IPS-NIHi7 (cell line): ENCODE measurements at regions not wholly inside any gene's neighbourhood (a gene's known extent, or its start where the extent isn't known, plus 50 kb on each side); places are given as distances from the start of the nearest gene placed in this dataset.
"Not testable (repeated sequence)": the region's sequence is repeated elsewhere in the genome, so short reads cannot be mapped to it uniquely, and the experiment has no call there.

Experiments
- DNase-seq: peaks from one replicate; pipeline ENCODE4 v3.0.0; 2012; ENCODE audit warnings: mixed read lengths; ENCODE audit errors: extremely low spot score

DNA sequence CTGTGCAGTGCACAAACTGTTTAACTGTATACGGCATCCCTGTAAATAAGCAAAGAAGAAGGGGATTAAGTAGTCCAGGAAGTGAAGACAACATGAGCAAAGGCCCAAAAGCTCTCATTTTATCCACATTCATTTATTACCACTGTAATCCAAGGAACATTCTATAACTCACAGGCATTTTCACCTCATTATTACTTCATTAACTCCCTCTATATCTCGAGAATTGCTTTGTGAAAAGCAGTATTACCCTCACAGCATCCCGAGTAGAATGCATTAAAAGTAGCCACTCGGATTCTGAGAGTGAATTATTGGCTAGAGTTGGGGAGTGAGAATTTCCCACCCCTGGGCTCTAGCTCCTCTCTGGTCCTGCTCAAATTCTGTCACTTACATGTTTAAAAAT, 51.0 kb upstream of the CHCHD3 start:
- DNase-seq, result no peak

DNA sequence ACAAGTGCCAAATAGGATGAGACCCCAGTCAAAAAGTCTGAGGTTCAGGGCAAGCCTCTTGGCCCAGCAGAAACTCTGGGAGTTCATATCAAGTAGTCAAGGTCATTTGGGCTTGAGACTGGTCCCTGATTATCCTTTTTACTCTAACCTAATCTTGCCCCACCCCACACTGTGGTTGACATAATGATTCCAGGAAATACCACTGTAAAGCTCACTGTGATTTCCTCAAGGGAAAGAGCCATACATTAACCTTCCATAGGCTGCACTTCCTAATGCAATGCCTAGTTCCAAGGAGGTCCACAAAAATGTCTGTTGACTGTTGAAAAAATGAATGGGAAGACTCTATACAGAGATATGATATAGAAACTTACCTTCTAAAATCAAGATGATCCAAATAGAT, 52.9 kb upstream of the CHCHD3 start:
- DNase-seq, result no peak

DNA sequence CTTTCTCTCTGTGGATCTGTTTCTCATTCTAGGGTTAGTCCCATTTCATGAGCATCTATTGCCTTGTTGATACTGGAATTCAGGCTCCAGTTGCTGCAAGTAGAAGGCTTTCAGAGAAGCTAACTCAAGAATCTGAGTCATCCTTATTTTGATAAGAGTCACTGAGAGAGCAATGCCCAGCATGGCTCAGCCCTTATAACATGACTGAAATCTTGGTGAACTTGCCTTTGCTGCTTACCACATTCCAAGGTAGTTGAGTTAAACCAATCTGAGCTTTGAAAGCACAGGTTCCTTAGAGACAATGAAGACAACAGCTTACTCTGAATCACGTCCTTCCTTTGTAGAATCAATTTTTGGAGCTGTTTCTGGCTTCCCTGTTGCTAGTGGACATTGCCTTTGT, 53.6 kb upstream of the CHCHD3 start:
- DNase-seq, result no peak

DNA sequence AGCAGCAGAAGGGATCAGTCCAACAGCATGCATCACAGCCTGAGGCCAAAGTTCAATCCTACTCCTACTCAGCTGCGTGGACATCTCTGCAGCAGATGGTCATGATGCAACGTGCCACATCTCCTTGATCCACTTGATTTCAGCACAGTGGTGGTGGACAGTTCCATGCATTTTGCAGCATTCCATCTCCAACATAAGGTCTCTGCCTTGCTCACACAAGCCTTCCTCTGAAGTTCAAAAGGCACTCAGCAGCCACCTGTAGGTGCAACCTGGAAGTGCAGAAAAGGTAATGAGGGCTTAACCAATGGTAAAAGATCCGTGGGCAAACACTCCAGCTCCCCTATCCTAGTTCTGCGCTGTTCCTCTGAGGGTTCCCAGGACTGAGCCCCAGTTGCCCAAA, 57.5 kb upstream of the CHCHD3 start:
- peak; percentile 78 for DNase-seq

DNA sequence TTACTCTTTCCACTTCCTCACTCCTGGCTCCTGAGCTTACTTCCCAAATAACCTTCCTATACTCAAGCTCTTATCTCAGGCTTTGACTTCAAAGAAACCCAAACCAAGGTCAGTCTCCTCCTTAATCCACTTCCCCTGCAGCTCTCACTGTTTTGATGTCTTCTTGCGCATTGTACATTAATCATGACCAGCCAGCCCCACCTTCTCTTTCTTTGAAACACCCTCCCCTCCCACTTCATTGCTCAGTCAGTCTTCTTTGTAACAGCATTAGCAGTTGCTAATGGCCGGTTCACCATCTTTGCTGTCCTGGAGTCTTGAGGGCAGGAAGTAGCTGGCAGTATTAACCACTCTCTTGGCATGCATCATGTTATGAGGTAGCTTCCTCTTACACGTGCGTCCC, 57.9 kb upstream of the CHCHD3 start:
- DNase-seq, result no peak

DNA sequence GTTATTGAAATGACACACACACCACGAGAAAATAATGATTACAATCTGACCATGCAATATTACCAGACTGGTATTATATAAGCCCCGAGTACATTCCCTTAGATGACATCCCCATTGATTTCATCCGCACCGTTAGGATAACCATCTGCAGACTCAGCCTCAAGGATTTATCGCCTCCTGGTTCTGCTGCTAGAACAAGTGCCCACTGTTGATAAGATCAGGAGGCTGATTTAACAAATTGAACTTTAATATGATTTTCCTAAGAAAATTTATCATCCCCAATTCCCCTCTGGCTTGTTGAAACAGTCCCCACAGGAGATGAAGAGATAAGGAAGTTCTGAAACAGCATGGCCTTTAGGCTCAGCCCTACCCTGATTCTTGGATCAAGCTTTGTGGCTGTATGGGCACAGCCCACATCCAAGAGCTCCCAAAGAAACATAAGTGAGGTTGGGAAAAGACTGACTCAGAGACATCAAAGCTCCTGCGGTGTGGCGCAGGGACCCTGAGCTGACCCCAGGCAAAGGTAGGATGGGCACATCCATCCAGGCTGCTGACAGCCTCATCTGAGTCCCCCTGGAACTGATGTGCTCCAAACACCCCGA, 59.2 kb upstream of the CHCHD3 start:
- DNase-seq, result no peak

DNA sequence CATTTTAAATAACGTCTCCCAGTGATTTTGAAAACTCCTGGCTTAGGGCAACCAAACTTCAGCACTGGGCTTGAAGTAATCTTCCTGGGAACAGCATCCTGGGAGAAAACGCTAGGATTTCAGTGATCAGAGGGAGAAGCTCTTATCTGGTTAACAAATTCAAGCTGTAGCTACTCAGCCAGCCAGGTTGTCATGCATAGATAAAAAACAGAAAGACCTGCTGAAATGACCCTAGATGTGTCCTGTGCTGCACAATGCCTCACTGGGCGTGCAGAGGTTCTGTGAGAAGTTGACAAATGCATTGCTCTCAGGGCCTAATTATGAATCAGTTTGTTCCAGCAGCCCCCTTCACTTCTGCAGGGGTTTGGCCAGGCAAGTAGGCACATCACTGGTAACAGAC, 68.9 kb upstream of the CHCHD3 start:
- no peak for DNase-seq

DNA sequence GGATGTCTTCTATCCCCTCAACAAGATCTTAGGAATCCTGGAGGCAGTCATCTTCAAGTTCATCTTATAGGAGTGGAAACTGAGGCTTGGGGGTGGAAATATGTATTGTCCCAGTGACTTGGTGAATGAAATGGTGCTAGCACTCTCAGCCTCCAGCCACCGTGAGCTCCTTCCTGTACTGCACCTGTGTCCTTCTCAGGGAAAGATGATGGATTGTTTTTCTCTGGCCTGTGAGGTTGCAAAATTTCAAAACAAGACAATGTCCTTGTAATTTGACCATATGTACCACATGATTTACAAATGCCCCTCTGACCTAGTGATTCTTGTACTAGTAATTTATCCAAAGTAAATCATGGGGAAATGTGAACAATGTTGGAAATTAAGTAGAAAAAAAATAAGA, 71.0 kb upstream of the CHCHD3 start:
- no peak for DNase-seq

DNA sequence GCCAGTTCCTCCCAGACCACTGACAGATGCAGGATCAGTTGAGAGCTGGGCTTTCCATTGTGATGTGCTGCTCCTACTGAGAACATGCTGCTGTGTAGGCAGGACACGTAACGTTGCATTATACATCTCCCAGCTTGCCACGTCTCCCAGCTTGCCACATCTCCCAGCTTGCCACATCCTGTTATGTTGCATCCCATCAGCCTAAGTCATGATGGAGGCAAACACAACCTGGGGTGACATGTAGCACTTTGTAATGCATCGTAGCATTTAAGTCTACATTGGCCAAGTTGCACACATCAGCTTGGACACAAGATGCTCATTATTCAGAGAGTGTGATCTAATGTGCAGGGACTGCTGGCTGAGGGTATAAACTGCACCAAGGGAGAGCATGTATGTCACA, 73.3 kb upstream of the CHCHD3 start:
- no peak for DNase-seq

DNA sequence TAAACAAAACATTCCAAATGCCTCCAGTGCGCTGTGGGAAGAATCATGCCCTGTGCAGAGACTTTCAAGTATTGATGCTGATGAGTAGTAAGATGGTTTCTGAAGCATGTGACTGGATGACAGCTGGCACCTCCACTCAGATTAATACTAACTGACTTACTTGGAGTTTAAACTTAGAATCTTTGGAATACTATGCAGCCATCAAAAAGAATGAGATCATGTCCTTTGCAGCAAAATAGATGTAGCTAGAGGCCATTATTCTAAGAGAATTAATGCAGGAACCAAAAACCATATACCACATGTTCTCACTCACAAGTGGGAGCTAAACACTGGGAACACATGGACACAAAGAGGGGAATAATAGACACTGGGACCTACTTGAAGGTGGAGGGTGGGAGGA, 73.8 kb upstream of the CHCHD3 start:
- DNase-seq, result no peak

DNA sequence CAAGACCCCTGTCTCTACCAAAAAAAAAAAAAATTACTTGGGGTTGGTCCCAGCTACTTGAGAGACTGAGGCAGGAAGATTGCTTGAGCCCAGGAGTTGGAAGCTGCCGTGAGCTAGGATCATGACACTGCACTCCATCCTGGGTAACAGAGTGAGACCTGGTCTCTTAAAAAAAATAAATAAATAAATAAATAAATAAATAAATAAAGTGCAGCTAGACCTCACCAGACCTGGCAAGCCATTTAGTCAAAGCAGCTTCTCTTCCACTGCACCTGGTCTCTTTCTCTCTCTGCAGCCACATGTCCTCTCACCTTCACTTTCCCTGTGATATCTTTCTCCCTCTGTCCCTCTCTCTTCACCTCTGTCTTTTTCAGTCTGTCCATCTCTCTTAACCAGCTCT, 75.2 kb upstream of the CHCHD3 start:
- DNase-seq, result no peak

DNA sequence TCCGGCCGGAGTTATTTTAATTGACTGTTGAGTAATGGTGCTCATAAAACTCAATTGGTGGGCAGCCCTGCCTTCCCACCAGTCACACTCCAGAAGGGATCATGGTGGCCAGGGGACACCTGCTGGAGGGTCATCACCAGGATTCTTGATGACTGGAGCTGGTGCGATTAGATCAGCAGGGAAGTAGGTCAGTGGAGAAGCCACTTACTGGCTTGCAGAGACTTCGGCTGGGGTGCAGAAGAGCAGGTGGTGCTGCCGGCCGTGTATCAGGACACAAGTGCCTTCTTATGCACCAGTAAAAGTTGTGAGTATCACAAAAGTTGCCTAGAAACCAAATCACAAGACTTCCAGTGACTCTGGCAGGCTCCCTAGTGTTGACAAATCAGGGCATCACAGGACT, 82.6 kb upstream of the CHCHD3 start:
- no peak for DNase-seq

DNA sequence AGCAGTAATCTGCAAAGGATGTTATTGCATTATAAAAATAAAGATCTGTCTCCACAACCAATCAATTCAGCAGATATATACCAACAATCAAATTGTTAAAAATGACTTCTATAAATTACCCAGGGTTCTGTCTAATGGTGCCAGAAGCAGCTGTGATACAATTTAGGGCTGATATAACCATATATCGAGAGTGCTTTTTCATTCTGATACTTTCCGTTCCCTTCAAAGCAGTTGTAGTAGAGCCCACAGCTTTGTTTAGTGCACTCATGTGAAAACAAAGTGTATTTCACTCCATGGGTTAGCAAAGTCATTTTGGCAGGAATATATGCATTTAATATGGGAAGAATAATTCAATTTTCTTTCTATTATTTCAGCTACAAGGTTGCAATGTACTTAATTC, 83.1 kb upstream of the CHCHD3 start:
- no peak for DNase-seq

DNA sequence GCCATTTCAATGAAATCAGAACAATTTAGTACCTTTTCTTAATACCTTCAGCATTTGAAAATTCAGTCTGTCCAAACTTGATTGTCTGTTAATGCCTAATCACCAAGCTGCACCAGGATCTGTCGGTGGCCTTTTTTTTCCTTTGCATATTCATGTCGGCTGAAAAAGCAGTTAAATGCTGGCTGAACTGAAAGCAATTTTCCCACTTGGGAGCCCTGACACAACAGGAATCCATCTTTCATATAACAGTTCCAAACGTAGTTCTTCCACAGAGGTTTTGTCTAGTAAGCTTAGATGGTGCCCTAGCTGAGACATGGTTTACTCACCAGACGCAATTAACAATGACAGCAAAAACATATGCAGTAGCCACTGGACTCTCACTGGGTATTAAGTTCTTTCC, 83.6 kb upstream of the CHCHD3 start:
- DNase-seq, result no peak

DNA sequence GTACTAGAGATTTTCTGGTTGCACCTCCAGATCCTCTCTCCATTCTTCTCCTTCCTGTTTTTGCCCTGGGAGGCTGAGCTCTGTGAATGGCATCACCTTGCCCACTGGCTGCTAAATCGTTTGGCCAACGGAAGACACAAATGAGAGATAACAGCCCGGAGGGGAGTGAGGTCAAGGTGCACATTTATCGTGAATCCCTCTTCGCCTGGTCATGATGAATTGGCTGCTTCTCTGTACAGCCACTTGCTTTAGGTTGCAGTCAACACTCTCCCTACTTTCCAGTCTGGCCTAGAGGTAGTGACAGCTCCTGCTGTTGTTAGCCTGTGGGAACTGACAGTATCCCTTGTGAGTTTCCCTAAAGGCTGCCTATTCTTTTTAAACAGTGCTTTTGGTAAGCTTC, 85.4 kb upstream of the CHCHD3 start:
- DNase-seq, result no peak

DNA sequence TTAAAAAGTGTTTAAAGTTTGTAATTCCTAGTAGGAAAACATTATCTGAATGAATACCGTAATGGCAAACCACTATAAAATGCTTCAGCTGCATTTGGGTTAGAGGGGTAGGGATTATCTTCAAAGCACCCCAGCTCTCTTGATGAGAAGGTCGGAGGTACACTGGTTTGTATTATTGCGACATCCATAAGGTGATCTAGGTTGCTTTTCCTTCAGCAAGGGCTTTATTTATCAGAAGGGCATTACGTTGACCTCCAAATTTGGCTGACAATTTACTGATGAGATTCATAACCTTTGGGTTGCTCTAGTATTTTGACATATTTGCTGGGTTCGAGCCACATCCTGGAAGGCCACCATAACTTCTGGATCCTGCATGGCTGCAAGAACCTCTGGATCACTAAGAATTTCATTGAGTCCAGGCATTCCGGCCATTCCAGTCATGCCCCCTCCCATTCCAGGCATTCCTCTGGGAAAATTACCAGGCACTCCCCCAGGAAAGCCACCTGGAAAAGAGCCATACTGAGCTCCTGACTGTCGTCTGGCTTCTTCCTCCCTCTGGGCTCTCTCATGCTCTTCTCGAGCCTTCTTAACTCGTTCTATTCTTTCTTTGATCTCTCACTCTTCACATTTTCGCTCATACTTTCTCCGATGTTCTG, 83.6 kb upstream of the EXOC4 start:
- DNase-seq, result not testable (repeated sequence)

DNA sequence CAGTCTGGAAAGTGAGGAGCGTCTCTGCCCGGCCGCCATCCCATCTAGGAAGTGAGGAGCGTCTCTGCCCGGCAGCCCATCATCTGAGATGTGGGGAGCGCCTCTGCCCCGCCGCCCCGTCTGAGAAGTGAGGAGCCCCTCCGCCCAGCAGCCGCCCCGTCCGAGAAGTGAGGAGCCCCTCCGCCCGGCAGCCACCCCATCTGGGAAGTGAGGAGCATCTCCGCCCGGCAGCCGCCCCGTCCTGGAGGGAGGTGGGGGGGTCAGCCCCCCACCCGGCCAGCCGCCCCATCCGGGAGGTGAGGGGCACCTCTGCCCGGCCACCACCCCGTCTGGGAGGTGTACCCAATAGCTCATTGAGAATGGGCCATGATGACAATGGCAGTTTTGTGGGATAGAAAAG, 75.4 kb upstream of the EXOC4 start:
- not testable (repeated sequence) for DNase-seq

DNA sequence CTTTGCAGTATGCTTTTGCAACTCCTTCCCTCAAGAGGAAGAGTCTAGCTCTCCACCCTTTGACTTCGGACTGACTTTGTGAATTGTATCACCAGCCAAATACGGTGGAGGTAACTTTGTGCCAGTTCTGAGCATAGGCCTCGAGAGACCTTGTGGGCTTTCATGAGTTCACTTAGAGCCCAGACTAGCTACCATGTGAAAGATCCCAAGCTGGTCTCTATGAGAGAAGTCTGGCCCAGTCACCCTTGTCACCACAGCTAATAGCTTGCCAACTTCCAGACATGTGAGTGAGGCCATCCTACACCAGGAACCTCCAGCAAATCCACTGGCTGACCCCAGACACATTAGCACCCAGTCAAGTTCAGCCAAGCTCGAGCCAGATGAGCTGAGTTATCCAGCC, 72.2 kb upstream of the EXOC4 start:
- DNase-seq, result no peak

DNA sequence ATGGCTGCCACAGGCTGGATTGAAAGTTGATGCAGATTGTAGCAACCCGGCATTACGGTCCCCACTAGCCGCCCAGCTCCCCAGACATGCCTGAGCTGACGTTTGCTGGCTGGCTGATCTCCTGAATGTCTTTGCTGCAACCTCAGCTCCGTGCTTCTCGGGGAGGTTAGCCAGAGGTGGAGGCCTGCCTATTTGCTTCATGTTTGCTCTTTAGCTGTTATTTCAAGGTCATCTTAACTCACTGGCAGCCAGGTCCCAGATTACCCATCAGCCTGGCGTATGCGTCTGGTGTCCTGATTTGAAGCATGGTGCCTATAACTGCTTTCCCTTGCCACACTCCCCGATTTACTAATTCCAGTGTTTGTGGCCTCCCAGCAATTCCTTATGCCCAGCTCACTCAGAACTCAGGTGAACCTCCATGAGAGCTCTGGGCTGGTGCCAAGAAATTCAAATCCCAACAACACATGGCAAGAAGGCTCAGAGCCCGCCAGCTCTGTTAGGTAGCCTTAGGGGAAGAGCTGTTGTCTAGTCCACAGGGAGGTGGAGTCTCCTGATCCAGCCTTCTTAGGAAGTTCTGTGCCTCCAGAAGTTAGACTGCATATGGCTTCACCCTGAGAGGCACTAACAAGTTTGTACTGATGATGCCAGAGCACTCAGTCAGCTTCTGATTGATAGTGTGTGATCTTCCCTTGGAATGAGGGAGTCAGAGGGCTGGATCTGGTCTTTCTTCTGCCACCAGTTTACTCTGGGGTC, 69.7 kb upstream of the EXOC4 start:
- DNase-seq, result no peak

DNA sequence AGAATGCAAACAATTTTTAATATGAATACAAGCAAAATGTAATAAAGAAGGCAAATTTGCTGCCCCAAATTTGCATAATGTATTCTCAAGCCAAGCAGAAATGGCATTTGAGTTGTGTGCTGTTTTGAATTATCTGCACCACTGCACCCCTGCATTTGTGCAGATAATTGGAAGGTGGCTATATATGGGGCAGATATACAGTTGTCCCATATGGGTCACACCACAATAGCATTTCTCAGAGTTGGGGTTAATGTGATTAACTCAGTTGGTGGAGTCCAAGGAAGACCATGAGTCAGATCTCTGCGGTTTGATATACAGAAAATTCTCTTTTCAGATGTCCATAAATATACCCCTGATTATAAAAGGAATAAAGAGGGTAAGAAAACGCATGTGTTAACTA, 68.9 kb upstream of the EXOC4 start:
- no peak for DNase-seq

DNA sequence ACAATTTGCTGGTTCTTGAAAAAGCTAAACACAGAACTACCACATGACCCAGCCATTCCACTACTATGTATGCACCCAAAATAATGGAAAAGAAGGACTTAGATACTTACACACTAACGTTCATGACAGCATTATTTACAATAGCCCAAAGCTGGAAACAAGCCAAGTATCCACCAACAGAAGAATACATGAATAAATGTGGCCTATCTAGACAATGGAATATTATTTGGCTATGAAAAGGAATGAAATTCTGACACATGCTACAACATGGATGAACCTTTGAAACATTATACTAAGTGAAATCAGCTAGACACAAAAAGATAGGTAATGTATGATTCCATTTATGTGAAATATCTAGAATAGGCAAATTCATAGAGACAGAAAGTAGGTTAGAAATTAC, 67.4 kb upstream of the EXOC4 start:
- no peak for DNase-seq

DNA sequence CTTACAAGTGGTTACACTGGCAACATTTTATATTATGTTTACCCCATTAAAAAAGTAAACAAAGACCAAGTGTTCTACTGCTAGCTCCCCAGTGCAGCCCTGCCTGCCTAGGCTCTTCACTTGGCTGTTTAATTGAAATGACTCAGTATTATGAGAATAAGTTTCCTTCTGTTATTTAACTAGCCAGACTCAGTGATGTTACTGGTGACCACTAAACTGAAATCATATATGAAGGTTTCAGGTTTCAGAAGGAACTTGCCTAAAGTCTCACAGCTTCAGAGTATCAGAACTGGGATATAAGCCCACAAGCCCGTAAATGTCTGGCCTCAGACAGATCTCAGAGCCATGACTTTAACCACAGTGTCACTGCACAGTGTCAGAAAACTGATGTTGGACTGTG, 66.8 kb upstream of the EXOC4 start:
- no peak for DNase-seq

DNA sequence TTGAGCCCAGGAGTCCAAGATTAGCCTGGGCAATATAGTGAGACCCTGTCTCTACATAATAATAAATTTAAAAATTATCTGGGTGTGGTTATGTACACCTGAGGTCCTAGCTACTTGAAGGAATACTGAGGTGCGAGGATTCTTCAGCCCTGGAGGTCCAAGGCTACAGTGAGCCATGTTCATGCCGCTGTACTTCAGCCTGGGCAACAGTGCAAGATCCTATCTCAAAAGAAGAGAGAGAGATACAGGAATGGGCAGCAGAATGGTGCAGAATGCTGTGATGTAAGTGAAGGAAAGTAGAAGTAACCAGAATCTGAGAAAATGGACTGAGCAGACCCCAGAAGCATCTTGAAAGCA, 62.7 kb upstream of the EXOC4 start:
- no peak for DNase-seq

DNA sequence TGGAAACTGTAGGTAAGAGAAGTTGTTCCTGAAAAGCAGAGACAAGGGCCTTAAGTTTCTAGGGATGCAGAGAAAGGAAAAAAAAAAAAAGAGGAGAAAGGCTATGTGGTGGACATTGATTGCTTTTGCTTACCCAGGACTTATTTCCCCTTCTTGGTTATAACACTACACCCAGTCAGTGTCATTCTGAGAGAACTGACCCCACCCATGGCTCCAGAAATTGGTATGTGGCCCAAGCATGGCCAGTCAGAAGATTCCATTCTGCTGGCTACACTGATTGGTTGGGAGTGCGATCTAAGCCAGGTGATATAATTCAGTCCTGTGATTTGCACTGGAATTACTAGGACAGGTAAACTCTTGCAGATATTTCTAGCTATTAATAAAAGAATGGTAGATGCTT, 62.2 kb upstream of the EXOC4 start:
- no peak for DNase-seq
